Esophagus muscularis mucosa (tissue), 4 donors: ENCODE measurements at regions not wholly inside any gene's neighbourhood (a gene's known extent, or its start where the extent isn't known, plus 50 kb on each side); places are given as distances from the start of the nearest gene placed in this dataset.
"Not testable (repeated sequence)": the region's sequence is repeated elsewhere in the genome, so short reads cannot be mapped to it uniquely, and the experiment has no call there.

ENCODE experiments used
- DNase-seq: peaks from one replicate; pipeline ENCODE4 v3.0.0-alpha.2; 2017; ENCODE audit errors: extremely low spot score
- H3K27ac ChIP-seq, 4 donors: fragments of 200-600 bp; sonication (generic); replicated peaks in 1 of 4; 1 replicate in 3 of 4; 2 replicates in 1 of 4; pipeline ENCODE4 v1.5.1; 2016 to 2019; ENCODE audit warnings: mild to moderate bottlenecking in 1 of 4
- H3K27me3 ChIP-seq, 4 donors: fragments of 200-600 bp; sonication (generic); one replicate each; pipeline versions ENCODE4 v1.5.1 to v1.6.0; 2016 to 2019
- H3K36me3 ChIP-seq, 4 donors: fragments of 200-600 bp; sonication (generic); one replicate each; pipeline ENCODE4 v1.5.1; 2016 to 2019
- H3K4me1 ChIP-seq, 4 donors: fragments of 200-600 bp; sonication (generic); one replicate each; pipeline ENCODE4 v1.5.1; 2016 to 2019
- H3K4me3 ChIP-seq, 4 donors: fragments of 200-600 bp; sonication (generic); 1 replicate in 2 of 4; 2 replicates in 2 of 4; pipeline ENCODE4 v1.5.1; 2016 to 2019; ENCODE audit warnings: mild to moderate bottlenecking in 4 of 4, moderate library complexity in 1 of 4
- H3K9me3 ChIP-seq, 4 donors: fragments of 200-600 bp; sonication (generic); 1 replicate in 3 of 4; 2 replicates in 1 of 4; pipeline ENCODE4 v1.5.1; 2016 to 2019
- EP300 ChIP-seq: sonication (generic); formaldehyde crosslinking; IDR thresholded peaks from one replicate; pipeline ENCODE4 v1.6.1; 2017; ENCODE audit warnings: antibody characterized with exemption
- POLR2A ChIP-seq: fragments of 450-650 bp; IDR thresholded peaks from one replicate; pipeline ENCODE4 v1.6.1; 2017; ENCODE audit warnings: antibody characterized with exemption, moderate library complexity, mild to moderate bottlenecking, low read depth
- POLR2AphosphoS5 ChIP-seq, 2 donors: sonication (generic); formaldehyde crosslinking; IDR thresholded peaks; one replicate each; pipeline ENCODE4 v1.6.1; 2017; ENCODE audit warnings: antibody characterized with exemption in 2 of 2
- WGBS: methylation state at CpG from one replicate; pipeline ENCODE4 v1.1.5; 2018; 5-methylcytosine and 5-hydroxymethylcytosine counted together
- intact Hi-C: fragments of 100-400 bp; cut with DNase I; formaldehyde crosslinking; loops from one replicate; pipeline ENCODE4 v1.15.1; 2023
- TF ChIP-seq, protein P1 (sequence below), 3 experiments: fragments of 200-600 bp in 2 of 3; fragments of 450-650 bp in 1 of 3; sonication (generic) in 2 of 3; IDR thresholded peaks; one replicate each; pipeline ENCODE4 v1.5.1; 2017 to 2019; ENCODE audit warnings: antibody characterized with exemption in 3 of 3, mild to moderate bottlenecking in 2 of 3, moderate library complexity in 1 of 3

GRCh38 chr5:87535706-87536105, 123.0 kb upstream of the CCNH start:
- Histone ChIP-seq H3K9me3 (no peaks in the 10 kb centered on the region), H3K27ac (no peak overlapping the region), H3K4me1 (peaks cover 0 to under 1% (median 0%) of the 10 kb centered on the region in 4 donors), H3K4me3 (no peak overlapping the region), H3K36me3 (no peaks in the 10 kb centered on the region), H3K27me3 (no peaks in the 10 kb centered on the region)
- DNase-seq = no peak
- TF ChIP-seq POLR2AphosphoS5 (IDR thresholded peaks at IDR 0.05) (no peak), EP300 (no peak), POLR2A (no peak)
- intact Hi-C loops = no loop called here

DNA sequence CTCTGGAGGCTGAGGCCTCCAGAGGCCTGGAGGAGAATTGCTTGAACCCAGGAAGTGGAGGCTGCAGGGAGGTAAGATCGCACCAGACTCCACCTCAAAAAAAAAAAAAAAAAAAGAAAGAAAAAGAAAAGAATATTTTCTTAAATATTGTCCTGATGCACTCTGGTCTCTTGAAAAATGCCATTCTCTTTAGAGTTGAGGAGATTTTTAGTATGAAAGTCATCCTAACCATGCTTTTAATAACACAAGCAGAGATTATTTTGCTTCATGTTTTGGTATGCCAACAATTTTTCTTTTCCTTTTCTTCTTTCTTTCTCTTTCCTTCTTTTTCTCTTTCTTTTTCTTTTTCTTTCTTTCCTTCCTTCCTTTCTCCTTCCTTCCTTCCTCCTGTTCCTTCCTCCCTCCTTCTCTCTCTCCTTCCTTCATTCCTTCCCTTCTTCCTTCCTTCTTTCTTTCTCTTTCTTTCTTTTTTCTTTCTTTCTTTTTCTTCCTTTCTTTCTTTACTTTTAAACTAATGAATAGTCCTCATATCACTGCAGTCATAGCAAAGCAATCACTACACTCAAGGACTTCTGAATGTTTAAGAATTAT, 116.9 kb upstream of the CCNH start:
- Histone ChIP-seq H3K4me1 (no peaks in the 10 kb centered on the region), H3K27ac (no peak overlapping the region), H3K4me3 (no peak overlapping the region), H3K36me3 (no peaks in the 10 kb centered on the region), H3K9me3 (no peaks in the 10 kb centered on the region), H3K27me3 (no peaks in the 10 kb centered on the region)
- WGBS = 94% methylated on average over 1 of the region's 1 CpG
- TF ChIP-seq EP300 (no peak), POLR2AphosphoS5 (IDR thresholded peaks at IDR 0.05) (no peak), POLR2A (no peak)
- TF ChIP-seq, protein P1, sequence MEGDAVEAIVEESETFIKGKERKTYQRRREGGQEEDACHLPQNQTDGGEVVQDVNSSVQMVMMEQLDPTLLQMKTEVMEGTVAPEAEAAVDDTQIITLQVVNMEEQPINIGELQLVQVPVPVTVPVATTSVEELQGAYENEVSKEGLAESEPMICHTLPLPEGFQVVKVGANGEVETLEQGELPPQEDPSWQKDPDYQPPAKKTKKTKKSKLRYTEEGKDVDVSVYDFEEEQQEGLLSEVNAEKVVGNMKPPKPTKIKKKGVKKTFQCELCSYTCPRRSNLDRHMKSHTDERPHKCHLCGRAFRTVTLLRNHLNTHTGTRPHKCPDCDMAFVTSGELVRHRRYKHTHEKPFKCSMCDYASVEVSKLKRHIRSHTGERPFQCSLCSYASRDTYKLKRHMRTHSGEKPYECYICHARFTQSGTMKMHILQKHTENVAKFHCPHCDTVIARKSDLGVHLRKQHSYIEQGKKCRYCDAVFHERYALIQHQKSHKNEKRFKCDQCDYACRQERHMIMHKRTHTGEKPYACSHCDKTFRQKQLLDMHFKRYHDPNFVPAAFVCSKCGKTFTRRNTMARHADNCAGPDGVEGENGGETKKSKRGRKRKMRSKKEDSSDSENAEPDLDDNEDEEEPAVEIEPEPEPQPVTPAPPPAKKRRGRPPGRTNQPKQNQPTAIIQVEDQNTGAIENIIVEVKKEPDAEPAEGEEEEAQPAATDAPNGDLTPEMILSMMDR (IDR thresholded peaks at IDR 0.05) = no peak
- DNase-seq = no peak
- intact Hi-C loops = no loop called here

DNA sequence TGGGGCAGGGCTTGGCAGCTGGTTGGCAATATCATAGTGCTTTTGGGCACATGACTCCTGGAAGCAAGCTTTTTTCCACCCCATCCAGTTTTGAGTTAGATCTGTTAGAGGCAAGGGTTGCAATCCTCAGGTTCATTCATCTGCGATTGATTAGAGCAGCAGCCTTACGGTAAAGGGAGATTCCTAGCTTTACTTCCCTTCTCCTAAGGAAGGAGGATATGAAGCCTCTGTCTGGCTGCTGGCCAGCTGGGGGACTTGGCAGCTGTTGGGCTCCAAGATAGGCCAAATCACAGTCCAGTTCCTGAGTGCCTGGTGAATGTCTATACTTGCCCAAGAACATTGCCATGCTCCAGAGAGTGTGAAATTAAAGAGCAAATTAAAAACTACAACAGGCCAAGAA, 113.4 kb upstream of the CCNH start:
- 92% methylated on average over 2 of the region's 2 CpGs for WGBS
- Histone ChIP-seq H3K27ac (no peak overlapping the region), H3K27me3 (no peaks in the 10 kb centered on the region), H3K4me3 (no peak overlapping the region), H3K4me1 (no peaks in the 10 kb centered on the region), H3K36me3 (no peaks in the 10 kb centered on the region), H3K9me3 (no peaks in the 10 kb centered on the region)
- DNase-seq = no peak
- intact Hi-C loops = no loop called here
- TF ChIP-seq, protein P1 (IDR thresholded peaks at IDR 0.05) = no peak
- TF ChIP-seq EP300 = no peak
- no peak for TF ChIP-seq POLR2A
- TF ChIP-seq POLR2AphosphoS5 (IDR thresholded peaks at IDR 0.05) = no peak

DNA sequence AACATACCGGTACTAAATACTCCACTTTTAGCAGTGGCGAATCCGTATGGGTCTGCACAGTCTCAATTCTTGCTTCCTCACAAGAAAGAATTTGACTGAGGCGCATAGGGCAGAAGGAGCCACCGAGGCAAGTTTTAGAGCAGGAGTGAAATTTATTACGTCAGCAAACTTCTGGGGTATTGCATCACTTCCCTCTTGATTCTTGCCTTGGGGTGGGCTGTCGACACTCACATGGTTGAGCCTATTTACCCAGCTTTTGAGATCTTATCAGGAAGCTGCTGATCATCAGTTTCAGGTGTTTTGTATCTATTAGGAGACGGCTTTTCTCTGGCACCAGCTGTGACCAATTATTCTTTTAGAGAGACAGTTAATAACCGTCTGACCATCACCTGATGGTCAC, 111.5 kb upstream of the CCNH start:
- no peaks in the 10 kb centered on the region for H3K36me3 ChIP-seq
- 63% methylated on average over 9 of the region's 9 CpGs for WGBS
- no peaks in the 10 kb centered on the region for H3K27me3 ChIP-seq
- intact Hi-C loops = no loop called here
- TF ChIP-seq POLR2A (no peak), POLR2AphosphoS5 (IDR thresholded peaks at IDR 0.05) (no peak), EP300 (no peak)
- TF ChIP-seq, protein P1 (IDR thresholded peaks at IDR 0.05) = no peak
- no peaks in the 10 kb centered on the region for H3K9me3 ChIP-seq
- DNase-seq = no peak
- H3K4me1 ChIP-seq = no peaks in the 10 kb centered on the region
- H3K4me3 ChIP-seq = no peak overlapping the region
- no peak overlapping the region for H3K27ac ChIP-seq

DNA sequence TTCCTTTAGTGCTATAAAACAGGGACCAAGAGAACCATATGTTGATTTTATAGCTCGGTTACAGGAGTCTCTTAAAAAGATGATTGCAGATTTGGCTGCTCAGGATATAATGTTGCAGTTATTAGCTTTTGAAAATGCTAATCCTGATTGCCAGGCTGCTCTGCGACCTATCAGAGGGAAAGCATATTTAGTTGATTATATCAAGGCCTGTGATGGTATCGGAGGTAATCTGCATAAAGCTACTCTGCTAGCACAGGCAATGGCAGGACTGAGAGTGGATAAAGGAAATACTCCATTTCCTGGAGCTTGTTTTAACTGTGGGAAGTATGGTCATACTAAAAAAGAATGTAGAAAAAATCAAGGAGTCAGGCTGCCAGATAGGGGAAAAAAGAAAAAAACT, 99.0 kb upstream of the CCNH start:
- H3K27ac ChIP-seq, H3K4me3 ChIP-seq, H3K4me1 ChIP-seq, H3K36me3 ChIP-seq, intact Hi-C loops, DNase-seq, H3K27me3 ChIP-seq, H3K9me3 ChIP-seq: not testable (repeated sequence)
- 83% methylated on average over 3 of the region's 3 CpGs for WGBS

DNA sequence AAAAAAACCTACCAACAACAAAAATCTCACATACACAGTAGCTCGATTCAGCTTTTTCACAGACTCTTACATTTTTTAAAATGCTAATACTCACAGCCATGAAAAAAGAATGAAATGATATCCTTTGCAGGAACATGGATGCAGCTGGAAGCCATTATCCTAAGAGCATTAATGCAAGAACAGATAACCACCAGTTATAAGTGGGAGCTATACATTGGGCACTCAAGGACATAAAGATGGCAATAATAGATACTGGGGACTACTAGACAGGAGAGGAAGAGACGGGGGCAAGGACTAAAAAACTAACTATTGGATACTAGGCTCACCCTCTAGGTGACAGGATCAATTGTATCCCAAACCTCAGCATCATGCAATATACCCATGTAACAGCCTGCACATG, 90.3 kb upstream of the CCNH start:
- intact Hi-C loops = no loop called here
- Histone ChIP-seq H3K27ac (no peak overlapping the region), H3K27me3 (no peaks in the 10 kb centered on the region), H3K4me3 (no peak overlapping the region), H3K36me3 (no peaks in the 10 kb centered on the region), H3K4me1 (no peaks in the 10 kb centered on the region), H3K9me3 (no peaks in the 10 kb centered on the region)
- TF ChIP-seq, protein P1 (IDR thresholded peaks at IDR 0.05) = no peak
- TF ChIP-seq POLR2A (no peak), EP300 (no peak), POLR2AphosphoS5 (IDR thresholded peaks at IDR 0.05) (no peak)
- DNase-seq = no peak
- 83% methylated on average over 2 of the region's 2 CpGs for WGBS
